ACC112 (cell line): ENCODE measurements at regions not wholly inside any gene's neighbourhood (a gene's known extent, or its start where the extent isn't known, plus 50 kb on each side); places are given as distances from the start of the nearest gene placed in this dataset.

Experiments used
- H2AFZ ChIP-seq: fragments of 200-600 bp; sonication (generic); one replicate; pipeline ENCODE4 v1.6.0; 2017; ENCODE audit warnings: antibody characterized with exemption, low read length; ENCODE audit not compliant: unreplicated experiment
- H3K27ac ChIP-seq: fragments of 200-600 bp; sonication (generic); 2 replicates; pipeline ENCODE4 v1.5.1; 2014; ENCODE audit warnings: low read depth, mild to moderate bottlenecking, antibody characterized with exemption, low read length, moderate library complexity
- H3K27me3 ChIP-seq: fragments of 200-600 bp; sonication (generic); 2 replicates; pipeline ENCODE4 v1.6.1; 2014; ENCODE audit warnings: mild to moderate bottlenecking, antibody characterized with exemption, low read length, moderate library complexity, mixed read lengths; ENCODE audit not compliant: insufficient read depth
- H3K36me3 ChIP-seq: fragments of 200-600 bp; sonication (generic); 2 replicates; pipeline ENCODE4 v1.6.1; 2016; ENCODE audit warnings: mild to moderate bottlenecking, antibody characterized with exemption, low read length, moderate library complexity, mixed read lengths; ENCODE audit not compliant: insufficient read depth
- H3K4me1 ChIP-seq: fragments of 200-600 bp; sonication (generic); one replicate; pipeline ENCODE4 v1.6.1; 2016; ENCODE audit warnings: low read length, mixed read lengths; ENCODE audit not compliant: insufficient read depth, unreplicated experiment, control insufficient read depth
- H3K4me3 ChIP-seq: fragments of 200-600 bp; sonication (generic); 2 replicates; pipeline ENCODE4 v1.5.1; 2014; ENCODE audit warnings: mild to moderate bottlenecking, low read depth, low read length
- H3K79me2 ChIP-seq: fragments of 200-600 bp; sonication (generic); one replicate; pipeline ENCODE4 v1.6.0; 2016; ENCODE audit warnings: low read length; ENCODE audit not compliant: control insufficient read depth, unreplicated experiment, insufficient read depth

DNA sequence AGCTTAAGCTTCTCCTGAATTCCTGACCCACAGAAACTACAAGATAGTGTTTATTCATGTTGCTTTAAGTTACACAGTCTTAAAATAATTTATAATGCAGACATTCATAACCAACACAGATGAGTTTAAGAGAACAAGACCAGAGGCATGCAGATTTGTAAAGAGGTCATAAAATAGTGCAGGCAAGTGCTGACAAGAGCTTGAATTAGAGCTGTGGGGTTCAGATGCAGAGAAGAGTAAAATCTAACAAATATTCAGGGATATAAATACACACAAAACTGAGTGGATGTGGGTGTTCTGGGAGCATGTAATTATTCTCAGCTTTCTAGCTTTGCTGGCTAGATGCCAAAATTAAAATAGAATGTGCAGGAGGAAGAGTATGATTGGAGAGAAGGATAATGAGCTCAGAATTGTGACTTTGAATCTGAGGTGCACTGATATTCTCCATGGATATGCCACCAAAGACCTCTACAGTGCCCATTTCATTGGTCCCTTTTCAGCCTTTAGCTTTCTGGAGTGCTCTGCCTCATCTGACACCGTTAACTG, 291.9 kb upstream of the SGK1 start:
- H2AFZ ChIP-seq = no peak overlapping the region
- H3K4me3 ChIP-seq = no peak overlapping the region
- H3K36me3 ChIP-seq = no peaks in the 10 kb centered on the region
- no peak overlapping the region for H3K27ac ChIP-seq
- H3K27me3 ChIP-seq = no peaks in the 10 kb centered on the region
- H3K79me2 ChIP-seq = no peaks in the 10 kb centered on the region
- H3K4me1 ChIP-seq = no peaks in the 10 kb centered on the region

DNA sequence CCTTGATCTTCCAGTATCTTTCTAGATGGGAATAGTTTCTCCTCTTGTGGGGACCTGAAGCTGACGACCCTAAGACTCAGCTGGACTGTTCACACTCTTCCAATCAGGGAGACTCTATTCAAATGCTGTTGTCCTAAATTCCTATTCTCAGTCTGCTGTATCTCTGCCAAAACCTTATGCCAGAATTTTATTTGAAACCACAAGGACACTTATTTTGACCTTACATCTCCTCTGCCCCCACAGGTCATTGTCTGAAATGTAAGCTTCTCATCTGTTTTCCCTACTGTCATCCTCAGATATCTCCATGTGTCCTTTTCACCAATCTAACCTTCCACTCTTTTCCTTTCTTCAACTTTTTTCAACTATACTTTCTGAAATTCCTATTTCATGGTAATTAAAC, 289.5 kb upstream of the SGK1 start:
- Histone ChIP-seq H3K4me1 (no peaks in the 10 kb centered on the region), H3K4me3 (no peak overlapping the region), H3K79me2 (no peaks in the 10 kb centered on the region), H3K27me3 (no peaks in the 10 kb centered on the region), H3K36me3 (no peaks in the 10 kb centered on the region), H2AFZ (no peak overlapping the region), H3K27ac (no peak overlapping the region)

GRCh38 chr6:134605034-134605433, 287.1 kb upstream of the SGK1 start:
- no peaks in the 10 kb centered on the region for H3K4me1 ChIP-seq
- H3K27me3 ChIP-seq = no peaks in the 10 kb centered on the region
- H3K36me3 ChIP-seq = no peaks in the 10 kb centered on the region
- H3K27ac ChIP-seq = no peak overlapping the region
- H2AFZ ChIP-seq = no peak overlapping the region
- H3K79me2 ChIP-seq = no peaks in the 10 kb centered on the region
- no peak overlapping the region for H3K4me3 ChIP-seq

DNA sequence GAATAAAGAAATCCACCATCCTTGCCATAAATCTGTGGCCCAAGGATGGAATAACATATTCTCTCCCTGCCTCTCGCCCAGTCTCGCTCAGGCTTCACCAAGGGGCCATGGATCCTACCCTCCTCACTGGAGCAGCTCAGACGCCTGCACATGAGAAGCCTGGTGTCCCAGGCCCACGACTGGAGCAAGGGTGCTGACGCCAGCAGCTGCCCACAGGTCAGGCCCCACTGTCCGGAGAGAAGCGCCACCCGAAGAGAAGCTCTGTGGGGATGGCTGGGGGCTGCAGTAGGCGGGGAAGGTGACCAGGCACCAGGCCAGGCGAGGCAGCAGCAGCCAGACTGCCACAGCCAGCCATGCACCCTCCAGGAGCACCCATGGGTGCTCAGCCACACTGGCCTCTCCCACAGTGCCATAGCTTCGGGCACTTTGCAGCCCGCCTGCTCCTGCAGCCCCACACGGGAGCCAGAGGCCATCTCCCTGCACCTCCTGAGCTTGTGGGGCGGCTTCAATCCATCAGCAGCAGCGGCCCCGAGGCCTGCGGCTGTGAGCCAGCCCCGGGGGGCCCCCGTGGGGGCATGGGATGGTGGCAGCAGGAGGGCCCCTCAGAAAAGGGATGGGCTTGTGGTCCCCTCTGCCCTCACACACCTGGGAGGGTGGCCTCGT, 286.2 kb upstream of the SGK1 start:
- H2AFZ ChIP-seq = no peak overlapping the region
- H3K4me1 ChIP-seq = no peaks in the 10 kb centered on the region

DNA sequence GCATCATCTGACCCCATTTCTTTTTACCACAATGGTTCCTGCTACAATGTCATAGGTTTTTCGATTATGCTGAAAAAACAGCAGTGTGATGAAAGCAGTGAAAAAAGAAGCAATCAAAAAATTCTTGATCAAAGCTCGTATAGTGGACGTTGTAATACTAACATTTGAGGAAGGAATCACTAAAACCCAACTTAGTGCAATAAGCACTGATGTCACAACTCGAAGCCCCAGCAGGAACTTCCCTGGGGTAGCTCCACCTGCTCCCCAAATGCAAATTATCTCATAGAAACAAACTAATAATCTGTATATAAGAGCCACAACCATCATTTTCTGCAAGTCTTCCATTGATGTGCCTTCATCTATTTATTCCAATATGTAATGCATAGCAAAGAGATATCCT, 285.6 kb upstream of the SGK1 start:
- Histone ChIP-seq H3K79me2 (no peaks in the 10 kb centered on the region), H3K27ac (no peak overlapping the region), H3K4me3 (no peak overlapping the region), H3K4me1 (no peaks in the 10 kb centered on the region), H3K27me3 (no peaks in the 10 kb centered on the region), H3K36me3 (no peaks in the 10 kb centered on the region), H2AFZ (no peak overlapping the region)

More for the DNA sequence above, 286.2 kb upstream of the SGK1 start:
- Histone ChIP-seq H3K27ac (no peak overlapping the region), H3K79me2 (no peaks in the 10 kb centered on the region), H3K36me3 (no peaks in the 10 kb centered on the region), H3K4me3 (no peak overlapping the region), H3K27me3 (no peaks in the 10 kb centered on the region)

- no peak overlapping the region for H2AFZ ChIP-seq
- no peaks in the 10 kb centered on the region for H3K36me3 ChIP-seq
- no peak overlapping the region for H3K4me3 ChIP-seq
- no peaks in the 10 kb centered on the region for H3K4me1 ChIP-seq
- no peaks in the 10 kb centered on the region for H3K79me2 ChIP-seq
- no peaks in the 10 kb centered on the region for H3K27me3 ChIP-seq
- H3K27ac ChIP-seq = no peak overlapping the region
These were observed 284.2 kb upstream of the SGK1 start for GRCh38 chr6:134602123-134602522.

- no peak overlapping the region for H3K4me3 ChIP-seq
- no peaks in the 10 kb centered on the region for H3K27me3 ChIP-seq
- H3K79me2 ChIP-seq = no peaks in the 10 kb centered on the region
- H2AFZ ChIP-seq = no peak overlapping the region
- H3K36me3 ChIP-seq = no peaks in the 10 kb centered on the region
- no peak overlapping the region for H3K27ac ChIP-seq
- H3K4me1 ChIP-seq = no peaks in the 10 kb centered on the region
These were observed 282.8 kb upstream of the SGK1 start for GRCh38 chr6:134600671-134601070.

DNA sequence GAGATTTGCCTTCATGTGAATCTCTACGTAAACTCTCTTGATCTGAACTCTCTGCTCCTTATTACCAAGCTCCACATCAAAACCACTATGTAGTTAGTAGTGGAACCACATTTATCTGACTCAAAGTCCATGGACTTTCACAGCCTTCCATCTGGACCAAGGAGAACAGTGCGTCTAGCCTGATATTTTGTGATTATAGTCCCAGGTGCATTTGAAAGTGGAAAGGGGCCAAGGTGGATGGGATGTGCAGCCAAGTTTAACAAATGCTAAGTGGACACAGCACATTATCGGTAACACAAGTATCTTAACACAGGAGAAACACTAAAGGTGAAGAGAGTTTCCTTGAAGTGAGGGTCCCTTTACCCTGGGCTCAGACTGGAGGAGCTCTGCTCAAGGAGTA, 281.2 kb upstream of the SGK1 start:
- Histone ChIP-seq H3K27ac (no peak overlapping the region), H3K4me1 (no peaks in the 10 kb centered on the region), H3K27me3 (no peaks in the 10 kb centered on the region), H3K4me3 (no peak overlapping the region), H2AFZ (no peak overlapping the region), H3K79me2 (no peaks in the 10 kb centered on the region), H3K36me3 (no peaks in the 10 kb centered on the region)

- no peaks in the 10 kb centered on the region for H3K4me1 ChIP-seq
- no peaks in the 10 kb centered on the region for H3K36me3 ChIP-seq
- no peaks in the 10 kb centered on the region for H3K79me2 ChIP-seq
- H3K27me3 ChIP-seq = no peaks in the 10 kb centered on the region
- no peak overlapping the region for H2AFZ ChIP-seq
- no peak overlapping the region for H3K27ac ChIP-seq
- H3K4me3 ChIP-seq = no peak overlapping the region
These were observed 278.3 kb upstream of the SGK1 start for GRCh38 chr6:134596191-134596590.

DNA sequence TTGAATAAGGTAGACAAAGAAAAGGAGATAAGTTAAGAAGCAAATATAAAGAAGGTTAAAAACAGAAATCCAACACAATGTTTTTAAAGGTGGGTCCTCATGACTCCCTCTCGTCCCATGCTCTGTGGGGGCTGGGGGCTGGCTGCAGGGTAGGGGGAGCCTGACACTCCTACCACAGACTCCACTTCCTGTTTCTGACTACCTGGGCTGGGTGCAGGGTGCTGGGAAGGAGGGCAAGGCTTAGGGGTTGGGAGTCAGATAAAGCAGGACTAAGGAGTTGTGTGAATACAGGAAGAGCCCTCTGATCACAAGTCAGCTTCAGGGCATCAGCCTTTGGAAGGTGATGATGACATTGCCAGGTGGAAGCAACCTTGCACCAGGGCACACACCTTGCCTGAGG, 277.0 kb upstream of the SGK1 start:
- H3K4me1 ChIP-seq = peaks cover 10% of the 10 kb centered on the region
- H3K4me3 ChIP-seq = no peak overlapping the region
- no peak overlapping the region for H3K27ac ChIP-seq
- no peaks in the 10 kb centered on the region for H3K27me3 ChIP-seq
- H2AFZ ChIP-seq = no peak overlapping the region
- no peaks in the 10 kb centered on the region for H3K36me3 ChIP-seq
- no peaks in the 10 kb centered on the region for H3K79me2 ChIP-seq

DNA sequence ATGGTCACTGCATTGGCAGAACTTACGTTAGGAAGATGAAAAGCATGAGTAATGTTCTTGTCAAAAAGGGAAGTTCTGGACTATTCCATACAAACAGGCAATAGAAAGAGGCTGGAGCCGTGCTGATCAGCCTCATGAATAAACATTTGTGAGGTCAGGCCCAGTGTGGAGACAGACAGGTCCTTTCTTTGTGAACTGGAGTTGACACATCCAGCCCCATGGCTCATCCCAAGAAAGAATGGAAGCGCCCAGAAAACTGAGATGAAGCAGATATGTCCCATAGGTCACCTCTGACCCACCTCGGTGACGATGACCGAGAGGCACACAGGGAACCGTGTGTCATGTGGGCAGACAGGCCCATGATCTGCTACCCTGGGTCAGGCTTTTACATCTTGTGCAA, 276.0 kb upstream of the SGK1 start:
- no peaks in the 10 kb centered on the region for H3K79me2 ChIP-seq
- no peak overlapping the region for H3K27ac ChIP-seq
- H3K4me3 ChIP-seq = no peak overlapping the region

More for the DNA sequence above, 276.0 kb upstream of the SGK1 start:
- no peak overlapping the region for H2AFZ ChIP-seq
- no peaks in the 10 kb centered on the region for H3K27me3 ChIP-seq
- H3K36me3 ChIP-seq = no peaks in the 10 kb centered on the region
- H3K4me1 ChIP-seq = peaks cover 17% of the 10 kb centered on the region
